HG02885 (cell line): ENCODE measurements at regions not wholly inside any gene's neighbourhood (a gene's known extent, or its start where the extent isn't known, plus 50 kb on each side); places are given as distances from the start of the nearest gene placed in this dataset.

Source experiments
- ATAC-seq: cut with Tn5 transposase; IDR thresholded peaks from one replicate; pipeline ENCODE4 v1.9.1; 2021; ENCODE audit warnings: mild to moderate bottlenecking; ENCODE audit not compliant: unreplicated experiment, poor library complexity

DNA sequence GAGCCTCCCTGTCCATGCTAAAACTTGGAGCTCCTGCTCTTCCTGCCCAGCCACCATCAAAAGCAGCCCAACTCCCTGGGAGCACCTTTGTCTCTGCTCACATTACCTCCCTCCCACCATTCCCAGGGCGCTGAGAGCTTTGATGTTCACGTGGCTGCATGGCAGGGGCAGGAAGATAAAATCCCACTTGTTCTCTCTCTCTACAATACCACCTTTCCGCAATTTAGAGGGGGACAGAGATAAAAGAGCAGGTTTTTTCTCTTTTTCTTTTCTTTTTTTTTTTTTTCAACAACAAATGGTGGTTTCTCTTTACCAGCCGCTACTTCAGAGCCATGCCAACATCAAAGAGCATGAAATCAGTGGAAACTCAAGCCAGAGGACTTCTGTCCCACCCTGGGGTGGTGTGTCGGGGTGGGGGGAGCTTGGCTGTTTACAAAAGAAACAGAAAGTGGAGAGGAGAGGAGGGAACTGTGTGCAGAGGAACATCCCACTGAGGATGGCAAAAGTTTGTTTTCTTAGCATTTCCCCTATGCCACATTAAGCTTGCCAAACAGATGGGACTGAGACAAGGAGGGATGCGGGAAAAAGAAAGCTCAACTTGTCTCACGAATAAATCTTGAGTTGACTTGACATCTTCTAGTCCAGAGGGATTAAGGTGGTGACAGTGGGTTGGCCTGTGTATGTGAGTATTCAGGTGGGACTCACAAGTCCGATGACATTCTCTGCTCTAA lies 103.7 kb upstream of the NUDT4 start:
- ATAC-seq: no peak

DNA sequence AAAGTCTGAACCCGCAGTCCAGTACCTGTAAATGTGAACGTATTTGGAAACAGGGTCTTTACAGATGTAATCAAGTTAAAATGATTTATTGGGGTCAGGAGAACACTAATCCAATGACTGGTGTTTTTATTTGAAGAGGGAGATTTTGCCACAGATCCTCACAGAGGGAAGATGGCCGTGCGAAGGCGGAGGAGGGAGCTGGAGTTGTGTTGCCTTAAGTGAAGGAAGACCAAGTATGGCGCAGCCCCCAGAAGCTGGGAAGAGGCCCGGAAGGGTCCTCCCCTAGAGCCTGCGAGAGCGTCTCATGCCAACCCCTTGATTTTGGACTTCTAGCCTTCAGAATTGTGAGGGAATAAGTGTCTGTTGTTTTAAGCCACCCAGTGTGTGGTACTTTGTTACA lies 102.8 kb upstream of the NUDT4 start:
- no peak for ATAC-seq

DNA sequence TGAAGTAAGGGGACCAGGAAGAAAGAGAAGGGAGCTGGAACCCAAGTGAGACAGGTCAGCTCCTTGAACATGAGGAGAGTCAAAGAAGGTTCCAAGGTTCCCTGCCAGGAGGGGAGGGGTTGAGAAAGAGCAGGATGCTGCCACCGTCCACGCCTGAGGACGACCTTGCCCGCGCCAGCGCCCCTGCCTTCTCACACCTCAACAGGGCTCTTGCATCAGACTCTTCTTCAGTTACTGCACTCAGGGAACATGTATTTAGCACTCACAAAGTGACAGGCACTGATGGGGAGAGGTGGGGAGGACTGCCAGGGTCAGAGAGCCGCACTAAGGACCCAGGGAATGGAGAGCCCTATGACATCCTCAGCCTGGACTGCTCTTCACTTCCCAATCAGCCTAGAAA lies 102.1 kb upstream of the NUDT4 start:
- ATAC-seq: no peak

DNA sequence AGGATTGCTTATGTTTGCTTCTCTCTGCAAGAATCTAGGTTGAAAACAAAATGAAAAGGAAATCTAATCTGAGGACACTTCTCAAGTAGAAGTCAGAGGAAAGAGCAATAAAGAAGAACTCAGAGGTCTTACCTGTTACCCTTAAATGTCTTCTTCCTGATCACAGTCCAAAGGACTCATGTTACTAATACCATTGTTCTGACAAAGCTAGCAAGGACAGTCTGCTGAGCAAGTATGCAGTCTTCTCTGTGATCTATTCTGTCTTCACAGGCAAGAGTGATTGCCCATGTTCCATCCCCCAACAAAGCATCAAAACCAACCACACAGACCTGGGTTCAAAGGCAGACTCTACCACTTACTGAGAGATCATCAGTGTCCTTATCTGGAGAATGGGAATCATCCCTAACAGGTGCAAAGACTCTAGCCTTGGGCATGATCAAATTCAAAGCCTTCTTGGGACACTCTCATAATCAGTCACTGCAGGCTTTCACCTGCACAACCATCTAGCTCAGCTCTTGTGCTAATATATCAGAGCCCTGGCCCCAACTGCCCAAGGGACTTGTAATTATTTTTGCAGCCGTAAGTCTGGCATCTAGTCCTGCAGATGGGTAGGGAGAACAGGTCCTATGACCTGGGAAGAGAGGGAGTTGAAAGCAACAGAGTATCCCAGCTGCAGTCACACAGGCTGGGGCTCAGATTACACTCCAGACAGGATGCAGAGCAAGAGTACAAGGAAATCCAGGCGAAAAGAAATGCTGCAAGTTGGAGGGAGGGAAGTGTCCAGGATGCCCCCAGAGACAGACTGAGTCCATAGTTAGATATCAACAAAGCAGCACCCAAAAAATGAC lies 97.9 kb upstream of the NUDT4 start:
- no peak for ATAC-seq

DNA sequence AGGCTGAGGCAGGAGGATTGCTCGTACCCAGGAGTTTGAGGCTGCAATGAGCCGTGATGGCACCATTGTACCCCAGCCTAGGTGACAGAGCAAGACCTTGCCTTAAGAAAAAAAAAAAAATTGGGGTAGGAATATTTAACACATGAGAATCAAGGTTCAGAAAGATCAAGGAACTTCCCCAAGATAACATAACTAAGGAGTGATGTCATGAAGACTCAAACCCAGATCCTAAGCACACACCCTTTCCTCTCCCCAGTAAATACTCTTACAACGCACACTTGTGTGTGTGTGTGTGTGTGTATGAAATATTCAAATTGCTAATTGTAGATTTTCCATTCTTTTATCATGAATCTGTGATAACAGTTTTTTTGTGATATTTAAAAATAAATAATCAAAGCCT lies 90.6 kb upstream of the NUDT4 start:
- no peak for ATAC-seq

DNA sequence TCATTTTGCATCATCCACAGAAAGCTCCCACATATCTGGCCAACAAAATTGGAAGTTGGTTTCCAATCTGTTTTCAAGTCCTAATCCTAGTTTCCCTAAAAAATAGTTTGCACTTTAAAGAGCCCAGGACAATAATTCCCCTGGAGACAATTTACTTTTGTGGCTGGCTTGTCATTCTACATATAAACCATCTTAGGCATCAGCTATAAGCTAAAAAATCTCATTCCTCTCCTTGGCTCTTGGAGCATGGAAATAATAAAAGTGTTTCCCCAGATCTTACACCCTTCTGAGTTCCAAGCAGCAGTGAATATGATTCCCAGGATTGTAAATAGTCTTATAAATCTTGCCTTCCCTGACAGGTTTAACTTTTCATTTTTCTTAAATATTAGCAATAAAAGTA lies 89.1 kb upstream of the NUDT4 start:
- ATAC-seq: no peak

DNA sequence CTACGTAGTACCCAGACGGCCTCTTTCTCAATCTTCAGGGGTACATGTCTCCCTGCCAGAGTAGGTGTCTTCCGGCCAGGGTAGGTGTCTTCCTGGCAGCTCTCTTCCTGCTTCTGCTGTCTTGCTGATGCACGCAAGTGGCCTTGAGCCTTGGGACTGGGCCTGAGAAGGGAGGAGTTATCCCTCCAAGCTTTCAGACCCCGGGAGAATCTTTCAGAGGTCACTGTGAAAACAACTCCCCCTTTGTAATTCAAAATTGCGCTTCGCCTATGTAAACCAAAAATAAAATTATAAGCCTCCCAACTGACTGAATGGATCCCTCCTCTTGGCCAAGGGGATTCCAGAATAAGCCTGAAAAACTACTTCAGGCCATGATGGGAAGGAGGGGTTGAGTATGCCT lies 87.3 kb upstream of the NUDT4 start:
- ATAC-seq: no peak

DNA sequence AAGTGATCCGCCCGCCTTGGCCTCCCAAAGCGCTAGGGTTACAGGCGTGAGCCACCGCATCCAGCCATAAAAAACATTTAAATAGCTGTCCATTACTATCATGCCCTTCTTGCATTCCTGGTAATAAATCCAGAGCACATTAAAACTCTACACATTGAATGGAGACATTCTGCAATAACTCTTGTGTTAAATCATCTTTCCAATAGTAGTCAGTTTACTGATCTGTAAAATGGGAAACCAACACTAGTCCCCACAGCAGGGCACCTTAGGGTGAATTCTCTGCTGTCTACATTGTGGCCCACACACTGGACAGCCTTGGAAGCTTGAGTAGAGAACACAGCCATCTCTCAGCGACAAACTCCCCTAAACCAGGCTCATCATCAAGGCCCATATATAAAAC lies 85.5 kb upstream of the NUDT4 start:
- ATAC-seq: no peak

DNA sequence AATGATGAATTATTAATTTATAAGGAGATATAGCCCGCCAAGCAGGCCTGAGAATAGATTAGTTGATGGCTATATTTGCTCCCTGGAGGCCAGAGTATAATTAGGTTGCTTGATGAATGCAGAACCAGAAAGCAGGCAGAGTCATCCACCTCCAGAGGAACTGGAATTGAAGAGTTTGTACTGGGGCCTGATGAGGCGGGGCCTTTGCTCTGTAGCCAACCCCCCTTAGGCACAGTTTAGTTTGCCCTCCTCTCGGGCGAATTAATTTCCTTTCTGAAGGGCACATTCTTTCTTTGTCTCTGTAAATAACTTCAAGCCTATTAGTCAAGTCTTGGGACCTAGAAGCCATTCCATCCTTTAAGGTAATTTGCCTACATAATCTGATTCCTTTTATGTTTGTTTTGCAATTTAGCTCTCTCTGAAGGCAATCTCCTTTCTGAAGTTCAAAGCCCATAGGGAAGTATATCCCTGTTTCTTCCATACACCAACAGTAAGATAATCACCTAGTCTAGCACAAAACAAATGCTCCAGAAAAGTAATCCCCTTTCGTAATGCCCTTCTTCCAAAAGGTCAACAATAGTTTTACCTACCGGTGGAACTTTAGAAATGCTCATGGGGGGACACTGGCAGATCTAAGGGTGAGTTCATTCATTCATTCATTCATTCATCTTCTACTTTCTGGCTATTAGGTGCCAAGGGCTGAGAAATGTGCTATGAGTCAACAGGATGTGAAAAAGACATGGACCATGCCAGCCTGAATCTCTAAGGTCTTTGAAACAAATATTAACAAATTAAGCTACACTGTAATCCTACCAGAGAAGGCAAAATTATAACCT lies 84.8 kb upstream of the NUDT4 start:
- ATAC-seq: no peak

DNA sequence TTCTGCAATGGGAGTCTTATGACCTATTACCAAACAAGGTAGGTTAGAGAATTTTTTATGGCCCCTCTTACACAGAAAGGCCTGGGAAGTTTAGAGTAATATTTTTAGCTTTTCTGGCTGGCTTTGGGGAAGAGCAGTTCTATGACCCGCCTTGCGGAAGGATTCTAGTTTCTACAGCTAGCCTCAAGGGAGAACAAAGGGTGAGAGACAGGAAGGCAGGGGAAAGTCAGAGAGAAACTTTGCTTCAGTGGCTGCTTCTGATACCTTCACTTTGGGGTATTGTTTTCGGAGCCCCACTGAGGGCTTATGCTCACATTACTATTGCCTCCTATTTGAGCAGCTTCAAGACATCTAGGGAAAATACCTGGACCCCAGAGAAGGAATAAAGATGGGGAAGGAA lies 80.7 kb upstream of the NUDT4 start:
- peak; percentile 93 for ATAC-seq

DNA sequence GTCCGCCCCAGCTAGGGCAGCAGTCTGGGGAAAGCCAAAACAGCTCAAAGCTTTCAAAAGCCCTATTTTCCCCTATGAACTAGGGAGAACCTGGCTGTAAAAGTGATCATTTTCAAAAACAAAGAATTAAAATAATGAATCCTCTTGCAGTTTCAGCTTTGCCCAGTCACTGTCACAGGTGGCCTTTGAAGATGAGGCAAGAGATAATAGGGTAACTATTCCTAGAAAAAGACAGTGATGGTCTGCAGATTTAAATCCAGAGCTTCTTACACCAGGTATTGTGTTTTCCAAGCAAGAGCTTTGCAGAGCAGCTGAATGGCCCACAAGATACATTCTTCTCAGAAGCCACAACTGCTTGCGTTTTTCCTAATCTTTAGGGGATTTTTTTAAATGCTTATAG lies 80.2 kb upstream of the NUDT4 start:
- peak; percentile 3 for ATAC-seq

DNA sequence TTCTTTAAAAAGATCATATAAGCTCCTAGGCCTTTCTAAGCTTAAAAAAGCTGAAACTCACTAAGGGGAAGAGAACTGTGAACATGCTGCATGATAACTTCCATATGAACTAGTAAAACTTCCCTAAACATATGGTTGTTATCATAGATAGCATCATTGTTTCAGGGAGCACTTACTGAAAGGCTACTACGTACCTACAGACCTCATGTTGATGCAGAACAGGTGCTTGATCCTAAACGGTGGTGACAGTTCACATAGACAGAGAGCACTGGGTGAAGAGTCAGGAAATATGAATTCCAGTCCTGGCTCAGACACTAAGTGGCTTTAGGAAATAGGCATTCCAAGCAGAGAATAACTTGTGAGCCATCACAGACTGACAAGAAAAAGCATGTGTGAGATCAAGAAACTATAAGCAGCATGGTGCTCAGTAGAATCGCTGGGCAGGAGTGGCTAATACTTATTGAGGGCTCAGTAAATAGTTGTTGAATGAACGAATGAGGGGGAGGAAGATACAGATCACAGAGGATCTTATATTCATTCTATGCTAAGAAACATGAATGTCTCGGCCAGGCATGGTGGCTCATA lies 78.4 kb upstream of the NUDT4 start:
- ATAC-seq: no peak

DNA sequence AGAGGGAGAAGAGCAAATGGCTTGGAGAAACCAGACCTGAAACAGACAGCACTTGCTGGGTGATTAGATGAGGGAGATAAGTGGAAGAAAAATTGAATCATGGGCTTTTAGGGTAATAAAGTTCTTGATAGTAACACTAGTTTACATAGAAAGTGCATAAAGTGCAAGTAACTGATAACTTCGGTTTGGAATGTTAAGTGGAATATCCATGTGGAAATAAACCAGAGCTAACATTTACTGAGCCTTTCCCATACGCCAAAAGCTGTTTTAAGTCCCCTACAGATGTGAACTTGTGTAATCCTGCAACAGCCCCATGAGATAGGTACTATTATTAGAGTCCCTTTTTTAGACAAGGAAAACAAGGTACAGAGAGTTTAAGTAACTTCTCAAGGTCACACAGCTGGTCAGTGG lies 77.1 kb upstream of the NUDT4 start:
- ATAC-seq: no peak

DNA sequence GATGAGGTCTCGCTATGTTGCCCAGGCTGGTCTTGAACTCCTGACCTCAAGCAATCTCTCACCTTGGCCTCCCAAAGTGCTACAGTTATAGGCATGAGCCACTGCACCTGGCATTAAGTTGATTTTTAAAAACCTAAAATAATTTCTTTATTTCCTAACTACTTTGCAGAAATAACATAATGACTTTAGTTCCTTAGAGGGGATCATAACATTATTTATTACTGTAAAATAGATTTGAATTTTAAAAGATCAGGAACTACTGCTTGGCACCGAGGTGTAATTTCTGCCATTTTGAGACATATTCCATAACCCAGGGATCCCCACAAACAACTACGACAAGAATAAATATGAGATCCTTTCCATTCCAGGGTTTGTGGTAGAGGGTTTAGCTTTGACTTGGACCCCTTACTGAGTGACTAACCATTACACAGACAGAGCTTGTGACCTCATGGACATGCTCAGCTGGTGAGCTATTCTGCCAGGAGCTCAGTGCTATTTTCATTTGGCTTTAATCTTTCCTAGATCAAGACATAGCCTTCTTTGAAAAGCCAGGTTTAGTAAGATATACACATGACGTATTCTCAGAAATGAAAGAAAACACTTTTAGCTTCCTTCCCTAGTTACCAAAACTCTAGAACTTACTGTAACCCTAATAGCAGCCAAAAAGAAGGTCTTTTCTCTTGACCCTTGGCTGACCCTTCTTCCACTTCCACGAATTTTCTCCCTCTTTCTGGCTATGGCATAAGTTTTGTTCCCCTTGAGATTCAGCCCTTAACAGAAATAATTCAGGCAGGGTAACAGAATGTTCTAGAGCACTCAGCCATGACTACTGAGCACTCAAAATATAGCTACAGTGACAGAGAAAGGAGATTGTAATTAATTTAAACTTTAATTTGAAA lies 75.1 kb upstream of the NUDT4 start:
- ATAC-seq: no peak

DNA sequence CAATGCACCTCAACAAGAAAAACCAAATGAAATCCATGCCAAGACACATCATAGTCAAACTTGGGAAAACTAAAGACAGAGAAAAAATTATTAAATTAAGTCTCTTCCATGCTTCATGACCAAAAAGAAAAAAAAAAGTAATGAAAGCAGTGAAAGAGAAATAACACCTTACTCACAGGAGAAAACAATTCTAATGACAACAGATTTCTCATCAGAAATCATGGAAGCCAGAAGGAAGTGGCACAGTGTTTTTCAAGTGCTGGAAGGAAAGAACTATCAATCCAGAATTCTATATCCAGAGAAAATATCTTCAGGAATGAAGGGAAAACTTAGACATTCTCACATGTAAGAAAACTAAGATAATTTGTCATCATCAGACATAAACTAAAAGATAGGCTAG lies 71.1 kb upstream of the NUDT4 start:
- ATAC-seq: no peak

DNA sequence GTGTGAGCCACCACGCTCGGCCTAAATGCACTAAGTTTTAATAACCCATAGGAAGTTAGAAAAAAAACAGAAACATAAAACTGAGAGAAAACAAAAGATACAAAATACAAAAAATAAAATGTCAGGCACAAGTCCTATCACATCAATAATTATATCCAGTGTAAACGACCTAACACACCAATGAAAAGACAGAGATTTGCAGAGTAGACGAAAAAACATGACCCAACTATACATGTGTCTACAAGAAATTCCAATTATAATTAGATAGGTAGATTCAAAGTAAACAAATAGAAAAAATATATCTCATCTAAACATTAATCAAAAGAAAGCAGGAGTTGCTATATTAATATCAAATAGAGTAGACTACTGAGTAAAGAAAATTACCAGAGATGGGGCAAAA lies 69.4 kb upstream of the NUDT4 start:
- no peak for ATAC-seq

DNA sequence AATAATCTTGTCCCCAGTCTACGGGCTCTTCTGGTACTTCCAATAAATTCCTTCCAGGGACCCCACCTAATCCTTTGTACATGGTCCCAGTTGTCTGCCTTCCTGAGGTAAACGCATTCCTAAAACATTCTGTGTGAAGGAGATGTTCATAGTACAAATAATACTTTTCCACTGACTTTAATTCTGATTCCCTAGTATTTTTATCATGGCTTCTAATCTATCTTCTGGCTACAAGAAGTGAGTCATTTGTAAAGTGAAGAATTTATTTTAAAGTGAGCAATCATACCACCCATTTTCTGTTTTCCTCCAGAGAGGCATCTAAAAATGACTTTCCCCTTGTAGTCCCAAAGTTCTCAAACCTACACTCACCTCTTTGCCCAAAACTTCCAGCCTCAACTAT lies 65.9 kb upstream of the NUDT4 start:
- ATAC-seq: no peak

DNA sequence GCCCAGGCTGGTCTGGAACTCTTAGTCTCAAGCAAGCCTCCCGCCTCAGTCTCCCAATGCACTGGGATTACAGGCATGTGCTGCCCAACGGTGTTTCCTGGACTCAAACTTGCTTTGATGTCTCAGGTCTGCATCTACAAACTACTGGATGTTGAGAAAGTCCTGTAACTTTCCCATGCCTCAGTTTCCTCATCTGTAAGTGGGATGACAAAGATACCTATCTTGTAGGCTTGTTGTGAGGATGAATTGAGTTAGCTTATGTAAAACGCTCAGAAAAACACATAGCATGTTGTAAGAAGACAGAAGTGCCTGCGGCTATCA lies 63.6 kb upstream of the NUDT4 start:
- no peak for ATAC-seq

DNA sequence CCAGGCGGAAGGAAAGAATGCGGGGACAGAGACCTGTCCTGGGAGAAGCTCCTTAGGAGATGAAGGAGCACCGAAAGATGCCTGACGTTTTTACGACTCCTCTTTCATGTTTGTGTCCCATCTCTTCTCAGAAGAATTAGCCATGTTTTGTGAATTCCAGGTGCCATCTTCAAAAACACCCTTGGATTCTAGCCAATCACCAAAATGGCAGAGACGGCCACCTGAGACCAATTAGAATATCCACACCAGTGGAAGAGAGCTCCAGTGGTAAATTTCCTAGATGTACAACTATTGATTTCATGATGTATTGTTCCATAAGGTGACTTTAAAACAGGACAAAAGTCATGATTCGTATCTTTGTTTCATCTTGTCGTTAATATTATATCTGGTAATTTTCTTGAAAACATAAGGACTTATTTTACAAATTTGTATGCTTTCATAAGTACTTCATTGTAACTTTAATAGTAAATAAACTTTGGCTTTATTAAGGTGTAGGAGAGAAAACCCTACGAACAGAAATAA lies 62.3 kb upstream of the NUDT4 start:
- ATAC-seq: no peak
